PC-3 (cell line): ENCODE measurements at regions not wholly inside any gene's neighbourhood (a gene's known extent, or its start where the extent isn't known, plus 50 kb on each side); places are given as distances from the start of the nearest gene placed in this dataset.
"Not testable (repeated sequence)": the region's sequence is repeated elsewhere in the genome, so short reads cannot be mapped to it uniquely, and the experiment has no call there.

Experiments used
- EZH2 ChIP-seq: fragments of 300-600 bp; sonication (generic); IDR thresholded peaks from one replicate; pipeline ENCODE4 v1.6.1; 2017; ENCODE audit warnings: antibody characterized with exemption, mild to moderate bottlenecking, low read length; ENCODE audit not compliant: unreplicated experiment
- EZH2phosphoT487 ChIP-seq: fragments of 300-600 bp; sonication (generic); IDR thresholded peaks from 2 replicates; pipeline ENCODE4 v1.6.1; 2018; ENCODE audit warnings: mild to moderate bottlenecking, antibody characterized with exemption, low read length, borderline replicate concordance
- TF ChIP-seq, protein P1 (sequence below): fragments of 300-600 bp; sonication (generic); conservative IDR thresholded peaks from 2 replicates; pipeline ENCODE4 v1.5.1; 2017; ENCODE audit warnings: antibody characterized with exemption, low read depth, mild to moderate bottlenecking, low read length

DNA sequence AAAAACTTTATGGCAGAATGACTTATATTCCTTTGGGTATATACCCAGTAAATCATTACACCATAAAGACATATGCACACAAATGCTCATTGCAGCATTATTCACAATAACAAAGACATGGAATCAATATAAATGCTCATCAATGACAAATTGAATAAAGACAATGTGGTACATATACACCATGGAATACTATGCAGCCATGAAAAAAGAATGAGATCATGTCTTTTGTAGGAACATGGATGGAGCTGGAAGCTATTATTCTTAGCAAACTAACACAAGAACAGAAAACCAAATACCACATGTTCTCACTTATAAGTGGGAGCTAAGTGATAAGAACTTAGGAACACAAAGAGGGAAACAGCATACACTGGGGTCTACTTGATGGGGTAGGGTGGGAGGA, 321.7 kb downstream of the ZNF674 start:
- TF ChIP-seq, protein P1, sequence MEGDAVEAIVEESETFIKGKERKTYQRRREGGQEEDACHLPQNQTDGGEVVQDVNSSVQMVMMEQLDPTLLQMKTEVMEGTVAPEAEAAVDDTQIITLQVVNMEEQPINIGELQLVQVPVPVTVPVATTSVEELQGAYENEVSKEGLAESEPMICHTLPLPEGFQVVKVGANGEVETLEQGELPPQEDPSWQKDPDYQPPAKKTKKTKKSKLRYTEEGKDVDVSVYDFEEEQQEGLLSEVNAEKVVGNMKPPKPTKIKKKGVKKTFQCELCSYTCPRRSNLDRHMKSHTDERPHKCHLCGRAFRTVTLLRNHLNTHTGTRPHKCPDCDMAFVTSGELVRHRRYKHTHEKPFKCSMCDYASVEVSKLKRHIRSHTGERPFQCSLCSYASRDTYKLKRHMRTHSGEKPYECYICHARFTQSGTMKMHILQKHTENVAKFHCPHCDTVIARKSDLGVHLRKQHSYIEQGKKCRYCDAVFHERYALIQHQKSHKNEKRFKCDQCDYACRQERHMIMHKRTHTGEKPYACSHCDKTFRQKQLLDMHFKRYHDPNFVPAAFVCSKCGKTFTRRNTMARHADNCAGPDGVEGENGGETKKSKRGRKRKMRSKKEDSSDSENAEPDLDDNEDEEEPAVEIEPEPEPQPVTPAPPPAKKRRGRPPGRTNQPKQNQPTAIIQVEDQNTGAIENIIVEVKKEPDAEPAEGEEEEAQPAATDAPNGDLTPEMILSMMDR, result not testable (repeated sequence)
- TF ChIP-seq EZH2, EZH2phosphoT487: not testable (repeated sequence)
